WTC11 (cell line): ENCODE measurements at regions not wholly inside any gene's neighbourhood (a gene's known extent, or its start where the extent isn't known, plus 50 kb on each side); places are given as distances from the start of the nearest gene placed in this dataset.

Experiments
- ATAC-seq: fragments of 200-7000 bp; cut with Tn5 transposase; 2 replicates; pipeline ENCODE4 v1.10.0; 2021; ENCODE audit warnings: mild to moderate bottlenecking, moderate library complexity
- CTCF ChIA-PET: fragments of 300-600 bp; sonication (Branson Sonifier 250); formaldehyde crosslinking; loops from one replicate; lab custom pipeline; 2021; ENCODE audit warnings: antibody characterized with exemption; lab: Charles Lee
- POLR2A ChIA-PET: fragments of 350-600 bp; sonication (Branson Sonifier 250); formaldehyde crosslinking; loops from one replicate; lab custom pipeline; 2021; ENCODE audit warnings: antibody characterized with exemption; lab: Charles Lee
- DNase-seq: peaks from one replicate; pipeline ENCODE4 v3.0.0; 2021; ENCODE audit warnings: low spot score
- H3K27ac Mint-ChIP-seq: 2 replicates; pipeline ENCODE4 v1.8.0; 2021; ENCODE audit warnings: mixed read lengths
- H3K27me3 Mint-ChIP-seq: 2 replicates; pipeline ENCODE4 v1.8.0; 2021; ENCODE audit warnings: low read depth, mild to moderate bottlenecking, moderate library complexity, mixed read lengths
- H3K36me3 Mint-ChIP-seq: 2 replicates; pipeline ENCODE4 v1.8.0; 2021; ENCODE audit warnings: mixed read lengths
- H3K4me1 Mint-ChIP-seq: 2 replicates; pipeline ENCODE4 v1.8.0; 2022; ENCODE audit warnings: mixed read lengths
- H3K4me3 Mint-ChIP-seq: 2 replicates; pipeline ENCODE4 v1.8.0; 2021; ENCODE audit warnings: mild to moderate bottlenecking, moderate library complexity, mixed read lengths
- H3K9me3 Mint-ChIP-seq: 2 replicates; pipeline ENCODE4 v1.8.0; 2021; ENCODE audit warnings: mixed read lengths
- EMX1 ChIP-seq: fragments of 250-450 bp; sonication (Bioruptor Pico); IDR thresholded peaks from 2 replicates; pipeline ENCODE4 v1.8.0; 2021; ENCODE audit warnings: mild to moderate bottlenecking
- ESRRA ChIP-seq: sonication (generic); formaldehyde crosslinking; IDR thresholded peaks from 2 replicates; pipeline ENCODE4 v1.8.1; 2022; ENCODE audit warnings: mild to moderate bottlenecking, missing genetic modification reagents, borderline replicate concordance
- ETV6 ChIP-seq: sonication (generic); formaldehyde crosslinking; IDR thresholded peaks from 2 replicates; pipeline ENCODE4 v1.8.1; 2022; ENCODE audit warnings: mild to moderate bottlenecking, missing genetic modification reagents
- FOXK1 ChIP-seq: sonication (generic); formaldehyde crosslinking; IDR thresholded peaks from 2 replicates; pipeline ENCODE4 v1.8.0; 2022; ENCODE audit warnings: mild to moderate bottlenecking, moderate library complexity, missing genetic modification reagents
- FOXP4 ChIP-seq: sonication (generic); formaldehyde crosslinking; IDR thresholded peaks from 2 replicates; pipeline ENCODE4 v1.8.0; 2022; ENCODE audit warnings: mild to moderate bottlenecking, missing genetic modification reagents
- IRF1 ChIP-seq: sonication (generic); formaldehyde crosslinking; IDR thresholded peaks from 2 replicates; pipeline ENCODE4 v1.8.0; 2023; ENCODE audit warnings: missing genetic modification reagents
- JUN ChIP-seq: sonication (generic); formaldehyde crosslinking; IDR thresholded peaks from 2 replicates; pipeline ENCODE4 v1.8.0; 2023; ENCODE audit warnings: mild to moderate bottlenecking, missing genetic modification reagents
- KAT7 ChIP-seq: sonication (generic); formaldehyde crosslinking; IDR thresholded peaks from 2 replicates; pipeline ENCODE4 v1.8.1; 2023; ENCODE audit warnings: missing genetic modification reagents, mild to moderate bottlenecking, borderline replicate concordance
- MAX ChIP-seq: sonication (generic); formaldehyde crosslinking; IDR thresholded peaks from 2 replicates; pipeline ENCODE4 v1.8.0; 2022; ENCODE audit warnings: mild to moderate bottlenecking, missing genetic modification reagents
- MYBL2 ChIP-seq: sonication (generic); formaldehyde crosslinking; IDR thresholded peaks from 2 replicates; pipeline ENCODE4 v1.8.1; 2023; ENCODE audit warnings: mild to moderate bottlenecking, moderate library complexity, missing genetic modification reagents
- SMAD3 ChIP-seq: sonication (generic); formaldehyde crosslinking; IDR thresholded peaks from 2 replicates; pipeline ENCODE4 v1.8.0; 2022; ENCODE audit warnings: missing genetic modification reagents, mild to moderate bottlenecking, borderline replicate concordance
- SMAD4 ChIP-seq: sonication (generic); formaldehyde crosslinking; IDR thresholded peaks from 2 replicates; pipeline ENCODE4 v1.8.0; 2022; ENCODE audit warnings: mild to moderate bottlenecking, missing genetic modification reagents
- SOX15 ChIP-seq: fragments of 250-450 bp; sonication (Bioruptor Pico); IDR thresholded peaks from 2 replicates; pipeline ENCODE4 v1.9.0; 2021; ENCODE audit warnings: mild to moderate bottlenecking
- TCF7 ChIP-seq: sonication (generic); formaldehyde crosslinking; IDR thresholded peaks from 2 replicates; pipeline ENCODE4 v1.8.0; 2022; ENCODE audit warnings: mild to moderate bottlenecking, low read depth, missing genetic modification reagents, moderate library complexity
- ZBTB43 ChIP-seq: sonication (generic); formaldehyde crosslinking; IDR thresholded peaks from 2 replicates; pipeline ENCODE4 v1.8.1; 2023; ENCODE audit warnings: mild to moderate bottlenecking, missing genetic modification reagents
- ZMAT4 ChIP-seq: fragments of 250-450 bp; sonication (Bioruptor Pico); IDR thresholded peaks from 2 replicates; pipeline ENCODE4 v1.9.0; 2021; ENCODE audit warnings: mild to moderate bottlenecking
- ZNF423 ChIP-seq: fragments of 250-450 bp; sonication (Bioruptor Pico); IDR thresholded peaks from 2 replicates; pipeline ENCODE4 v2.1.2; 2022; ENCODE audit warnings: mild to moderate bottlenecking, moderate library complexity
- ZNF425 ChIP-seq: fragments of 250-450 bp; sonication (Bioruptor Pico); conservative IDR thresholded peaks from 2 replicates; pipeline ENCODE4 v1.9.0; 2021; ENCODE audit warnings: mild to moderate bottlenecking
- ZNF512 ChIP-seq: sonication (generic); formaldehyde crosslinking; IDR thresholded peaks from 2 replicates; pipeline ENCODE4 v1.8.1; 2022; ENCODE audit warnings: missing genetic modification reagents, borderline replicate concordance

GRCh38 chr18:78679613-78680260, 299.9 kb upstream of the SALL3 start:
- Mint-ChIP-seq H3K4me3 (no peak overlapping the region), H3K9me3 (peaks cover 16% of the 10 kb centered on the region), H3K36me3 (peaks cover 16% of the 10 kb centered on the region), H3K4me1 (peaks cover 5% of the 10 kb centered on the region), H3K27ac (no peak overlapping the region), H3K27me3 (no peaks in the 10 kb centered on the region)
- ChIA-PET POLR2A (no interaction called here), CTCF (no interaction called here)
- no peak for ATAC-seq
- TF ChIP-seq SOX15 (CRISPR knock-in tag) (no peak), FOXP4 (CRISPR knock-in tag) (no peak), JUN (CRISPR knock-in tag) (no peak), FOXK1 (CRISPR knock-in tag) (no peak), KAT7 (CRISPR knock-in tag) (no peak), ESRRA (CRISPR knock-in tag) (no peak), MYBL2 (no peak), MAX (CRISPR knock-in tag) (no peak), ZBTB43 (no peak), TCF7 (CRISPR knock-in tag) (no peak), IRF1 (CRISPR knock-in tag) (no peak), ZNF512 (CRISPR knock-in tag) (no peak), ETV6 (CRISPR knock-in tag) (no peak), SMAD3 (CRISPR knock-in tag) (no peak), ZNF425 (CRISPR knock-in tag) (no peak), ZMAT4 (CRISPR knock-in tag) (no peak), EMX1 (CRISPR knock-in tag) (no peak), ZNF423 (no peak), SMAD4 (CRISPR knock-in tag) (no peak)
- DNase-seq, result no peak
